MV-4-11 (cell line): ENCODE measurements at regions not wholly inside any gene's neighbourhood (a gene's known extent, or its start where the extent isn't known, plus 50 kb on each side); places are given as distances from the start of the nearest gene placed in this dataset.

Source experiments
- DNase-seq: peaks from one replicate; lab custom pipeline; 2025; lab: John Stamatoyannopoulos, UW

DNA sequence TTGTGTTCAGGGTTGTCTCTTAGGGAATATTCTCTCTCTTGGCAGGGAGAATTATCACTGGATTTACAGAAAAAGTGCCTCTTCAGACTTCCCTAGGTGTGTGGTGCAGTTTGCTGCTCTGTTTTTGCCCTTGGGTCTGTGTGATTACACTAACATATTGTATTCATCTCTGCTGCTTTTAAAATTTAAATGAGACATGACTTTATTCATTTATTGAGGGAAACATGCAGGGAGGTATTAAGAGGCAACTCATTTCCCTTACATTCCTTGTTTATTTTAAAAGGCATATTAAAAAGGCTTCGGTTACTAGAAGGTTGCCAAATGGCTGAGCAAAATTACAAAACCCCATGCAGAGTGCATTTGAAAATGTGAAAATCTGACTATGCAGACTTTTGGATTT is 135.1 kb upstream of the GEMIN8 start:
- no peak for DNase-seq

DNA sequence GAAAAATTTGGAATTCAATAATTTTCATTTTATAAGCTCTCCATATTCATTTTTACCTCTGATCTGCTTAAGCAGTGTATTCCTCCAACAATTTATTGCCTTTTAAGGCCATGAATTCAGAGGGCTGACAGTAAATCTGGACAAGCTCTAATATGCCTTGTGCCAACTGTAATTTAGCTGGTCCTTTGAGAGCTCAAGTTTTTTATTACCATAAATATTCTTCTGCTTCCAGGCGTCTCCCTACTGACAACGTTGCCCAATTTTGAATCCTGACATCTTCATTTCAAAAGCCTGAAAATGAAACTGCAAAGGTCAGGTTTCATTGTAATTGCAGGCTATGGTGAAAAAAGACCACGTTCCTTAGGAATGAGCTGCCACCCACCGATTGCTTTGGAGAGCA is 95.8 kb upstream of the GEMIN8 start:
- no peak for DNase-seq

DNA sequence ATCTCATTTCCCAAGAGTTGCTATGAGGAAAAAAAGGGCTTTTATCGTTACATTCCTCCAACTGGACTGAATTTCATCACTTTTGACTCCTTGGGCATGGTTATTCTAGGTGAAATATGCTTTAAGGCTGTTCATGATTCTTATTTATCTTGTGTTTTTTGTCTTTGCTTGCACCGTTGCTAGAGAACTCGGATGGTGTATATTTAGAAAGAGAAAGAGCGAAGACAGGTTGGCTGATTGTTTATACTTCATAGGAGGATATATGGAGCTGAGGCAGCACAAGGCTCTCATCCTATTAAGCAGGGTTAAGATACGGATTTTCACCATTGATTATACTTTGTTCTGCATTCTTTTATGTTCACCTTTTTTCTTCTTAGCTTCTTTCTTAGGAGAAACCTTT is 94.9 kb upstream of the GEMIN8 start:
- no peak for DNase-seq

DNA sequence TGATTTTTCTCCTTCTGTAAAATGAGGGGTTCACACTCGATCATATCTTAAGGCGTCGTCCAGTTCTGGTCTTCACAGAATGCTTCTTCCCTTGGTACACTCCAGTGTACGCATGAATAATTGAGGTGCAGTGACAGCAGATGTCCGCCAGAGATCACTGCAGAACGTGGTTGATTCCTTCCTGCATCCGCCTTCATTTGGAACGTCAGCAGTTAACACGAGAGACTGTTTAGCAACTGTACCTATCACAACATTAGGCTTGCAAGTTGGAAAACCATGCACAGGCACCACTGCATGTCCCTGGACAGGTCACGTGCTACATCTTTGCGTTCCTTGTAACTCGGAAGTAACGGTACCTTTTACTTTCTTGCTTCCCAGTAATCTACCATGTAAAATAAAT is 66.0 kb upstream of the GEMIN8 start:
- DNase-seq, result no peak

DNA sequence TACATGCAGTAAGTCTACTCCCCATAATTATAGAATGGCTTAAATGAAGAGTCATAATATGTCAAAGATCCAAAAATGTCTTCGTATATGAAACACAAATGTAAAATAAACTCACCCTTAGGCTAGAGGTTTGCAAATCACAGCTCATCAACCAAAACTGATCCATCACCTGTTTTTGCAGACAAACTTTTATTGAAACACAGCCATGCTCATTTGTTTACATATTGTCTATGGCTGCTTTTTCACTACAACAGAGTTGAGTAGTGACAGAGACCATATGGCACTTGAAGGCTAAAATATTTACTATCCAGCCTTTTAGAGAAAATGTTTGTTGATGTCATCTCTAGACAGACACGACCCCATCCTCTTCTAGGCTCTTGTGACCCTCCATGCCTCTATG is 64.5 kb upstream of the GEMIN8 start:
- no peak for DNase-seq

DNA sequence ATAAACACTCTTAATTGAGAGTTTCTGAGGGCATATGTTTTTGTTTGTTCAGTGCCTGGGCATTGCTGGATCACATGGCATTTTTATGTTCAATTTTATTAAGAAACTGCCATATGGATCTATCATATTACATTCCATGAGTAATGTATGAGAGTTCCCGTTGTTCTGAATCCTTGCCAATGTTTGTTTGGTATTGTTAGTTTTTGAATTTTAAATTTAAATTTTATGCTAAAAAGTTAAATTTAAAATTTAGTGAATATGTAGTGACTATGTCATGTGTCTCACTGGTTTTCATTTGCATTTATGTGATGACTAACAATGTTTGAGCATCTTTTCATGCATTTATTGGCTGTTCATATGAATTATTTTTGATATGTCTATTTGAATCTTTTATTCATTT is 54.8 kb upstream of the GEMIN8 start:
- DNase-seq, result no peak

DNA sequence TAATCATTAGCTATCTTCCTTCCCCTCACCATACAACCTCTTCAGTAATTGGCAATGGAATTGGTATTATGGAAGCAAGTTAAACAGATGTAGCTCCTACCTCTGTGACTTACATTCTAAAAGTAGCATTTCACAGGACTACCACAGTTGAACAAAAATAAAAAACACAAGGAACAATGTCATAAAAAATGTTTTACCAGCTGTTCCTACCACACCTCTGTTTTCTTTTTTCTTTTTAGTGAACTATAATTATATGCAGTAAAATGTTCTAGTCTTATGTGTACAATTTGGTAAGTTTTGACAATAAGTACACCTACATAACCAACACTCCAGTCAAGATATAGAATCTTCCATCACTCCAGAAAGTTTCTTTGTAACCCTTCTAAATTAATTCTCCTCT is 54.1 kb upstream of the GEMIN8 start:
- DNase-seq, result no peak

DNA sequence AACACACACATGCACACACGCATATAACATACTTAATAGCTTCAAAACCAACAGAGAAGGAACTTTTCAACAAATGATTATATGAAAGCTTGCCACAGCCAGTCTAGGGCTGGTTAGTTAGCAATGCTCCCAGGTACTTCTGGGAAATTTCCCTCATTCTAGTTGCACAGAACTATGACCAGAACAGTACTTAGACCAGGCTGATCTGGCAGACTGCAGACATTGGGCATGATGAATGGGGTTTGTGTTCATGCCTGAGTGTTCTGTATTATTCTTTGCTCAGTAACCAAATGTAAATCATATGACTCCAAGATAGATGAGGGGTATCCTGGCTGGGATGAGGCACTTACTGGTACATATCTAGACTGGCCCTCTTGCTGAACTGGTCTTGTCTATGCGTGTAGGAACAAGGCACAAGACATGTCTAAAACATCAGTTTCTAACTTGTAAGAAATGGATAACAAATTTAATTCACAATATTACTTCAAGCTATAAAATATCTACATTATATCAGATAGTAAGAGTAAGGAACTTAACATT is 50.3 kb upstream of the GEMIN8 start:
- DNase-seq, result no peak
